ENCODE measurements at regions not wholly inside any gene's neighbourhood (a gene's known extent, or its start where the extent isn't known, plus 50 kb on each side); places are given as distances from the start of the nearest gene placed in this dataset.

GRCh38 chr6:78700991-78701390 lies 166.4 kb upstream of the IRAK1BP1 start:
- H3K27ac Mint-ChIP-seq (ENCODE audit: unreplicated experiment): peak overlapping the region; percentile 6
- no peaks in the 10 kb centered on the region for H3K36me3 Mint-ChIP-seq (ENCODE audit: low read depth)
- no peak overlapping the region for H3K4me3 Mint-ChIP-seq (ENCODE audit: unreplicated experiment)
- H3K9me3 Mint-ChIP-seq (ENCODE audit: low read depth): peaks cover 11% of the 10 kb centered on the region
- DNase-seq (ENCODE audit: low spot score): no peak
- peaks cover 16% of the 10 kb centered on the region for H3K27me3 Mint-ChIP-seq (ENCODE audit: low read depth)
- TF ChIP-seq CTCF (IDR thresholded peaks at IDR 0.05): no peak
- H3K4me1 Mint-ChIP-seq (ENCODE audit: low read depth): peaks cover 17% of the 10 kb centered on the region

- H3K4me1 Mint-ChIP-seq (ENCODE audit: low read depth): peaks cover 17% of the 10 kb centered on the region
- TF ChIP-seq CTCF (IDR thresholded peaks at IDR 0.05): no peak
- no peaks in the 10 kb centered on the region for H3K36me3 Mint-ChIP-seq (ENCODE audit: low read depth)
- no peak overlapping the region for H3K27ac Mint-ChIP-seq (ENCODE audit: unreplicated experiment)
- H3K9me3 Mint-ChIP-seq (ENCODE audit: low read depth): peaks cover 8% of the 10 kb centered on the region
- H3K4me3 Mint-ChIP-seq (ENCODE audit: unreplicated experiment): no peak overlapping the region
- H3K27me3 Mint-ChIP-seq (ENCODE audit: low read depth): peaks cover 14% of the 10 kb centered on the region
- DNase-seq (ENCODE audit: low spot score): no peak
These were observed 165.9 kb upstream of the IRAK1BP1 start for GRCh38 chr6:78701407-78701806.

- H3K36me3 Mint-ChIP-seq (ENCODE audit: low read depth): no peaks in the 10 kb centered on the region
- H3K4me1 Mint-ChIP-seq (ENCODE audit: low read depth): peaks cover 2% of the 10 kb centered on the region
- no peak for TF ChIP-seq CTCF (IDR thresholded peaks at IDR 0.05)
- H3K4me3 Mint-ChIP-seq (ENCODE audit: unreplicated experiment): no peak overlapping the region
- H3K9me3 Mint-ChIP-seq (ENCODE audit: low read depth): no peaks in the 10 kb centered on the region
- no peak overlapping the region for H3K27ac Mint-ChIP-seq (ENCODE audit: unreplicated experiment)
- peaks cover 11% of the 10 kb centered on the region for H3K27me3 Mint-ChIP-seq (ENCODE audit: low read depth)
- DNase-seq (ENCODE audit: low spot score): no peak
These were observed 158.3 kb upstream of the IRAK1BP1 start for GRCh38 chr6:78709021-78709420.

GRCh38 chr6:78713564-78713963 lies 153.8 kb upstream of the IRAK1BP1 start:
- DNase-seq (ENCODE audit: low spot score): no peak
- Mint-ChIP-seq H3K36me3 (ENCODE audit: low read depth) (no peaks in the 10 kb centered on the region), H3K27ac (ENCODE audit: unreplicated experiment) (no peak overlapping the region), H3K4me1 (ENCODE audit: low read depth) (no peaks in the 10 kb centered on the region), H3K27me3 (ENCODE audit: low read depth) (peaks cover 3% of the 10 kb centered on the region), H3K4me3 (ENCODE audit: unreplicated experiment) (no peak overlapping the region), H3K9me3 (ENCODE audit: low read depth) (no peaks in the 10 kb centered on the region)
- TF ChIP-seq CTCF (IDR thresholded peaks at IDR 0.05): no peak

GRCh38 chr6:78744144-78744543 lies 123.2 kb upstream of the IRAK1BP1 start:
- H3K4me1 Mint-ChIP-seq (ENCODE audit: low read depth): no peaks in the 10 kb centered on the region
- H3K27ac Mint-ChIP-seq (ENCODE audit: unreplicated experiment): no peak overlapping the region
- DNase-seq (ENCODE audit: low spot score): no peak
- no peak for TF ChIP-seq CTCF (IDR thresholded peaks at IDR 0.05)
- H3K36me3 Mint-ChIP-seq (ENCODE audit: low read depth): peaks cover 4% of the 10 kb centered on the region
- H3K27me3 Mint-ChIP-seq (ENCODE audit: low read depth): no peaks in the 10 kb centered on the region
- H3K4me3 Mint-ChIP-seq (ENCODE audit: unreplicated experiment): no peak overlapping the region
- H3K9me3 Mint-ChIP-seq (ENCODE audit: low read depth): peaks cover 59% of the 10 kb centered on the region

All from chondrocyte (in vitro differentiated cells).